RWPE1 (cell line): ENCODE measurements at regions not wholly inside any gene's neighbourhood (a gene's known extent, or its start where the extent isn't known, plus 50 kb on each side); places are given as distances from the start of the nearest gene placed in this dataset.

Experiments used
- CTCF ChIA-PET: fragments of 350-600 bp; sonication (Branson Sonifier 250); formaldehyde crosslinking; extraction: SDS; loops from one replicate; lab custom pipeline; 2021; lab: Yijun Ruan, JAX
- POLR2A ChIA-PET: fragments of 400-600 bp; formaldehyde crosslinking; extraction: SDS; loops from one replicate; lab custom pipeline; 2020; ENCODE audit warnings: antibody characterized with exemption; ENCODE audit not compliant: low non-redundant PET; lab: Yijun Ruan, JAX
- DNase-seq: peaks from one replicate; pipeline ENCODE4 v3.0.0; 2012; ENCODE audit warnings: low spot score
- H3K27ac ChIP-seq: fragments of 450-650 bp; 2 replicates; pipeline ENCODE4 v1.5.1; 2017
- TF ChIP-seq, protein P1 (sequence below): fragments of 450-650 bp; conservative IDR thresholded peaks from 2 replicates; pipeline ENCODE4 v1.5.1; 2017; ENCODE audit warnings: low read depth, mild to moderate bottlenecking

DNA sequence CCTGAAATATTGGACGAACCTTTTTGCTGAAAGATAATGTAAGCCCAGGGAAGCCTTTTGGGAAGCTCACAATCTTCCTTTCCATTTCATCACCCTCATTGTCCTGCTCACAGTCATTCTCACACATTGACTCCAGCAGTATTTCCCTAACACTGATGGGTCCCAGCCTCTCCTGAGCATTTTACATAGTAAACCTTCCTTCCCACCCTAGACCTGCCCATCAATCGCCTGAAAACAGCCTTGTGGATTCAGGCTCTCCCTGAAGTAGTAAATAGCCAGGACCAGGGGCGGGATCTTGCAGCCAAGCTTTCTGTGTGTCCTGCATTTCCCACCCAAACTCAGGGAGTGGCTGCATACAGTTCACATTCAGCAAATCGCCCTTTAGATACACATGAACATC is 149.9 kb downstream of the CYRIA start:
- TF ChIP-seq, protein P1, sequence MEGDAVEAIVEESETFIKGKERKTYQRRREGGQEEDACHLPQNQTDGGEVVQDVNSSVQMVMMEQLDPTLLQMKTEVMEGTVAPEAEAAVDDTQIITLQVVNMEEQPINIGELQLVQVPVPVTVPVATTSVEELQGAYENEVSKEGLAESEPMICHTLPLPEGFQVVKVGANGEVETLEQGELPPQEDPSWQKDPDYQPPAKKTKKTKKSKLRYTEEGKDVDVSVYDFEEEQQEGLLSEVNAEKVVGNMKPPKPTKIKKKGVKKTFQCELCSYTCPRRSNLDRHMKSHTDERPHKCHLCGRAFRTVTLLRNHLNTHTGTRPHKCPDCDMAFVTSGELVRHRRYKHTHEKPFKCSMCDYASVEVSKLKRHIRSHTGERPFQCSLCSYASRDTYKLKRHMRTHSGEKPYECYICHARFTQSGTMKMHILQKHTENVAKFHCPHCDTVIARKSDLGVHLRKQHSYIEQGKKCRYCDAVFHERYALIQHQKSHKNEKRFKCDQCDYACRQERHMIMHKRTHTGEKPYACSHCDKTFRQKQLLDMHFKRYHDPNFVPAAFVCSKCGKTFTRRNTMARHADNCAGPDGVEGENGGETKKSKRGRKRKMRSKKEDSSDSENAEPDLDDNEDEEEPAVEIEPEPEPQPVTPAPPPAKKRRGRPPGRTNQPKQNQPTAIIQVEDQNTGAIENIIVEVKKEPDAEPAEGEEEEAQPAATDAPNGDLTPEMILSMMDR: no peak
- DNase-seq: no peak
- POLR2A ChIA-PET: no interaction called here
- CTCF ChIA-PET: interaction anchor here (0.6 kb wide), 1 partner anchor 885 kb away, joined by 3 read pairs; no protein-coding TSS in a partner anchor
- no peak overlapping the region for H3K27ac ChIP-seq

DNA sequence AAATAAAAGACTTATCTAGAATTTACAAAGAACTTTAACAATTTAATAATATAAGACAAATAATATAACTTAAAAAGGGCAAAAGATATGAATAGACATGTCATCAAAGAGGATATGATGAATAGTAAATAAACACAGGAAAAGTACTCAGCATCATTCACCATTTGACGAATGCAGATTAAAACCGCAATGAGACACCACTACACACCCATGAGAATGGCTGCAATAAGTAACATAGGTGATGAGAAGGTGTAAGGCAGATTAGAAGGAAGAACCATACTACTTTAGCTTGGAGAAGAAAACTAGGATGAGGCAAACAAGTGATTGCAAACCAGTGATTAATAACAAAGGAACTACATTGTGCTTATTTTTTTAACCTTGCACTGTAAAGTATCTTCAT is 152.0 kb downstream of the CYRIA start:
- H3K27ac ChIP-seq: no peak overlapping the region

DNA sequence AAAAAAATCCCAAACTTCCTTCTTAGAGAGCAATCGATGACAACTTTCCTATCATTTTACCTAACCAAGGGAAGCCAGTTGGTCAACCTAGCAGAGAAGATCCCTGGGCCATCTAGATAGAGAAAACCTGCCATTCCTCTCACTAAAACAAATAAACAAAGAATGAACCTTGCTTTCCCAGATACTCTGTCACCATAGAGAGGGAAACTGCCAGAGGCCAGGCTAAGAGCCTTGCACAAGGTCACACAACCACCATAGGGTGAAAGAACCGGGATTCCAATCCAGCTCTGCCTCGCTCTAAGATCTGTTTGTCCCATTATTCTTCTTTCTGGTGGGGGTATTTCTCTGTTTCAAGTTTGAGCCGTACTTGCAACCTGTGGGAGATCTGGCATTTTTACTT is 154.6 kb downstream of the CYRIA start:
- TF ChIP-seq, protein P1: no peak
- DNase-seq: no peak
- H3K27ac ChIP-seq: no peak overlapping the region
- CTCF ChIA-PET: no interaction called here
- POLR2A ChIA-PET: no interaction called here

More for the DNA sequence above, 152.0 kb downstream of the CYRIA start:
- POLR2A ChIA-PET: no interaction called here
- peak; percentile 45 for DNase-seq
- TF ChIP-seq, protein P1: no peak
- CTCF ChIA-PET: no interaction called here

DNA sequence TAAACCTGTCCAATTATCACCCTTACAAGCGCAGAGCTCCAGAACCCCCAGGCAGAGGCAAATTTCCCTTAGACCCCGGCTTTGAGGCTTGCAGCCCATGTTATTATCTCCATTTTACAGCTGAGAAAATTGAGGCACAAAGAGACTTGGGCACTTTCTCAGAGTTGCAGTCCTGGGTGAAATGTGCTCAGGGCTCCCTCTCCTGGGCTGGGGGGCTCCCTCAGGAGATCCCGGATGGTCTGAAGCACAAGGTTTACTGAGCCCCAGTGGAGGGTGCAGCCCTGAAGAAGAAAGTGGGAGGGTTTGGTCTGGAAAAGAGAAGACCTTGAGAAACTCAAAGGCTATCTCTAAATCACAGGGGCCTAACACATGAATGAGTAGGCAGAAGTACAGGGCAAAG is 156.6 kb downstream of the CYRIA start:
- POLR2A ChIA-PET: no interaction called here
- DNase-seq: no peak
- CTCF ChIA-PET: interaction anchor here (0.9 to 1.1 kb wide), 5 partner anchors 16 to 872 kb away, joined by 3 to 5 read pairs (median 3); no protein-coding TSS in a partner anchor
- TF ChIP-seq, protein P1: no peak
- no peak overlapping the region for H3K27ac ChIP-seq

DNA sequence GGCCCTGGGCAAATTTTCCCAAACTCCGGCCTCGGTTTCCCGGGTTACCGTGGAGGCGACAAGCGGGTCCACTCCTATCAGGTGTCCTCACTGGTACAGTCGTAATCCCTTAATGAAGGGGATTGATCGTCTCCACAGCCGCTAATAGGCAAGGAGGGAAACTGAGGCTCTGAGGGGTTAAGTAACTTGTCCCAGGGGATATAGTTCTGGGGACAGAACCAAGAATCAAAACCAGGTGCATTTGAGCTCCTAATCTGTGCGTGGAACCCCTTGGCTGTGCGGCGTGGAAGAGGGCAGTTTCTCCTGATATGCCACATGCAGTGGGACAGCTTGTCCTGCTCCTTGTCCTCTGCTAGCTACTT is 157.2 kb downstream of the CYRIA start:
- POLR2A ChIA-PET: no interaction called here
- no peak overlapping the region for H3K27ac ChIP-seq
- CTCF ChIA-PET: interaction anchor here (0.6 to 1.1 kb wide), 7 partner anchors 14 to 871 kb away, joined by 3 to 5 read pairs (median 3); no protein-coding TSS in a partner anchor
- DNase-seq: no peak
- TF ChIP-seq, protein P1: no peak; the same call in 1 of the 2 replicates

DNA sequence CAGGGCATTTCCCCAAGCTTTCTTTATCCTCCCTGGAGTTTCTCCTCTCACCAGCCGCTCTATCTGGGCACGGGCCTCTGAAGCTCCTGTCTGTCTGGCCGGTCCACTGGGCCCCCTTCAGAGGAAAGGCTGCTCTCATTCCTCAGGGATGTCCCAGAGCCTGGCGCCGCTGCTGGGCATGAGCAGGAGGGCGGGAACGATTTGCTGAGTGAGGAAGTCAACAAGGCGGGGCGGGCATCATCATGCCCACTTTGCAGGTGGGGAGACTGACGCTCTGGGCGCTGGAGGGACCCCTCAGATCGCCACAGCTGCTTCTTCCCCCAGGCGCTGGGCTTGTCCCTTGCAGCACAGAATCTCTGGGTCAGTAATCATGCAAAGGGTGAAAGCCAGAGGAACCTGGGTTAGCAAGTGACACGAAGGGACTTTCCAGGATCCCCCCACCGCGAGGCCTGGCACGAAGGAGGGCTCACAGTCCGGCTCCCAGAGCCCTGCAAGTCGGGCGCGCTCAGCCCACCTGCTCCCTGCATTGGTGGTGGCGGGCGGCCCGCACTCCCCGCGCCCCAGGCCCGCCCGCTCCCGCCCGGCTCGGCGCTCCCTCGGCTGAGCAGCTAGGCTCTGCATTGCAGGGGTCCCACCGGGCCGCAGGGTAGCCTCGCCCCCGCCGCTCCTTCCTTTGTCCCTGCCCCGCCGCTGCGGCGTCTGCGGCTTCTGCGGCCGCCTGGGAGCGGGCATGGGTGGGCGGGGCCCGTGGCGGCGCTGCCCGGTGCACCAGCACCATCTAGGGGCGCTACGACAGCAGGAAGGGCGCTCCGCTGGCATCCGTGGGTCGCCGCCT is 157.8 kb downstream of the CYRIA start:
- ChIA-PET CTCF (interaction anchor here (0.5 to 1.3 kb wide), 10 partner anchors 13 to 871 kb away, joined by 3 to 7 read pairs (median 3); partner anchors contain the start of gene MYCN), POLR2A (no interaction called here)
- peak; percentile 38 for DNase-seq
- TF ChIP-seq, protein P1: peak; percentile 55; the same call in 1 of the 2 replicates
- H3K27ac ChIP-seq: no peak overlapping the region
